ENCODE measurements at regions not wholly inside any gene's neighbourhood (a gene's known extent, or its start where the extent isn't known, plus 50 kb on each side); places are given as distances from the start of the nearest gene placed in this dataset.

- TF ChIP-seq CTCF (IDR thresholded peaks at IDR 0.05; ENCODE audit: insufficient read depth, low read length, severe bottlenecking), result no peak
- H3K27me3 ChIP-seq (ENCODE audit: control insufficient read depth, insufficient read depth, low read length), result no peaks in the 10 kb centered on the region
- FAIRE-seq, result no peak
These were observed 1803.5 kb upstream of the CDH6 start for GRCh38 chr5:29389993-29390392.

GRCh38 chr5:29387384-29387783, 1806.1 kb upstream of the CDH6 start:
- TF ChIP-seq CTCF (IDR thresholded peaks at IDR 0.05; ENCODE audit: insufficient read depth, low read length, severe bottlenecking), result no peak
- H3K36me3 ChIP-seq (ENCODE audit: control insufficient read depth, insufficient read depth, low read length), result no peaks in the 10 kb centered on the region
- DNase-seq (ENCODE audit: low read depth) (no peak), FAIRE-seq (no peak)
- no peaks in the 10 kb centered on the region for H3K27me3 ChIP-seq (ENCODE audit: control insufficient read depth, insufficient read depth, low read length)
- H3K4me3 ChIP-seq (ENCODE audit: low read depth, low read length), result no peak overlapping the region

More at GRCh38 chr5:29389993-29390392, 1803.5 kb upstream of the CDH6 start:
- no peak for DNase-seq (ENCODE audit: low read depth)
- no peaks in the 10 kb centered on the region for H3K36me3 ChIP-seq (ENCODE audit: control insufficient read depth, insufficient read depth, low read length)
- H3K4me3 ChIP-seq (ENCODE audit: low read depth, low read length), result no peak overlapping the region

GRCh38 chr5:29382780-29383179, 1810.7 kb upstream of the CDH6 start:
- TF ChIP-seq CTCF (IDR thresholded peaks at IDR 0.05; ENCODE audit: insufficient read depth, low read length, severe bottlenecking), result no peak
- Histone ChIP-seq H3K27me3 (ENCODE audit: control insufficient read depth, insufficient read depth, low read length) (no peaks in the 10 kb centered on the region), H3K4me3 (ENCODE audit: low read depth, low read length) (no peak overlapping the region), H3K36me3 (ENCODE audit: control insufficient read depth, insufficient read depth, low read length) (no peaks in the 10 kb centered on the region)
- DNase-seq (ENCODE audit: low read depth) (no peak), FAIRE-seq (no peak)

- Histone ChIP-seq H3K4me3 (ENCODE audit: low read depth, low read length) (no peak overlapping the region), H3K27me3 (ENCODE audit: control insufficient read depth, insufficient read depth, low read length) (no peaks in the 10 kb centered on the region), H3K36me3 (ENCODE audit: control insufficient read depth, insufficient read depth, low read length) (no peaks in the 10 kb centered on the region)
- TF ChIP-seq CTCF (IDR thresholded peaks at IDR 0.05; ENCODE audit: insufficient read depth, low read length, severe bottlenecking), result no peak
- FAIRE-seq, result no peak
- no peak for DNase-seq (ENCODE audit: low read depth)
These were observed 1813.5 kb upstream of the CDH6 start for GRCh38 chr5:29380029-29380428.

- FAIRE-seq (no peak), DNase-seq (ENCODE audit: low read depth) (no peak)
- Histone ChIP-seq H3K36me3 (ENCODE audit: control insufficient read depth, insufficient read depth, low read length) (no peaks in the 10 kb centered on the region), H3K4me3 (ENCODE audit: low read depth, low read length) (no peak overlapping the region), H3K27me3 (ENCODE audit: control insufficient read depth, insufficient read depth, low read length) (no peaks in the 10 kb centered on the region)
- no peak for TF ChIP-seq CTCF (IDR thresholded peaks at IDR 0.05; ENCODE audit: insufficient read depth, low read length, severe bottlenecking)
These were observed 1813.9 kb upstream of the CDH6 start for GRCh38 chr5:29379619-29380018.

GRCh38 chr5:29378104-29378503, 1815.4 kb upstream of the CDH6 start:
- Histone ChIP-seq H3K36me3 (ENCODE audit: control insufficient read depth, insufficient read depth, low read length) (no peaks in the 10 kb centered on the region), H3K27me3 (ENCODE audit: control insufficient read depth, insufficient read depth, low read length) (no peaks in the 10 kb centered on the region), H3K4me3 (ENCODE audit: low read depth, low read length) (no peak overlapping the region)
- FAIRE-seq (no peak), DNase-seq (ENCODE audit: low read depth) (no peak)
- no peak for TF ChIP-seq CTCF (IDR thresholded peaks at IDR 0.05; ENCODE audit: insufficient read depth, low read length, severe bottlenecking)
